ENCODE measurements at regions not wholly inside any gene's neighbourhood (a gene's known extent, or its start where the extent isn't known, plus 50 kb on each side); places are given as distances from the start of the nearest gene placed in this dataset.

GRCh38 chr1:55706397-55706796, 491.2 kb upstream of the USP24 start:
- no peak for DNase-seq (ENCODE audit: low spot score)

DNA sequence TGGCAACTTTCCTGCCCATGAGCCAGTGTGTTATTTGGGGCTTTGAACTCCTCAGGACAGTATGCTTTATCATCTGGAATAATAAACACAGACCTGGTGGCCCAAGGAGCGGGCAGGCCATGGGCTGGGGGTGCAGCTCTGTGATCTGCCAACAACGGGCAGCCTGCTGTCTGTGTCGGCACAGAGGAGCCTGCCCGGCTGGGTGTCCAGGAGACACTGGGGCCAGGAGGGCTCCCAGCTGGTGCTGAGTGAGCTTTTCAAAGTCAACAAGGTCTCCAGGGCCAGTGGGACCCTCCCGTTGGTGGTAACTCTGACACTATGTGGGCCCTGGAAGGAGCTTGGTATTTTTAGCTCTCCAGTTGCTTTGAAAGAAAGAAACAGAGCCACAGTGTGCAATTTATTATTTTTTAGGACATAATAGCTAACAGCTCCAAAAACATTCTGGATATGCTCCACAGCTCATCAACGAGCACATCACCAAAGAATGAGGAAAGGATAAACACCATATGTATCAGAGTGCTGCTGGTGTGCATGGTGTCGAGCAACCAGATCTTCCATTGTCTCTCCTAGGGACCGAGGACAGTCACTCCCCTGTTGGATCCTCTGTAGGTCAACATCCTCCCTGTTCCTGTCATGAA, 488.7 kb upstream of the USP24 start:
- DNase-seq (ENCODE audit: low spot score), result no peak

- DNase-seq (ENCODE audit: low spot score), result no peak
Observed at GRCh38 chr1:55702064-55702463, 486.9 kb upstream of the USP24 start.

DNA sequence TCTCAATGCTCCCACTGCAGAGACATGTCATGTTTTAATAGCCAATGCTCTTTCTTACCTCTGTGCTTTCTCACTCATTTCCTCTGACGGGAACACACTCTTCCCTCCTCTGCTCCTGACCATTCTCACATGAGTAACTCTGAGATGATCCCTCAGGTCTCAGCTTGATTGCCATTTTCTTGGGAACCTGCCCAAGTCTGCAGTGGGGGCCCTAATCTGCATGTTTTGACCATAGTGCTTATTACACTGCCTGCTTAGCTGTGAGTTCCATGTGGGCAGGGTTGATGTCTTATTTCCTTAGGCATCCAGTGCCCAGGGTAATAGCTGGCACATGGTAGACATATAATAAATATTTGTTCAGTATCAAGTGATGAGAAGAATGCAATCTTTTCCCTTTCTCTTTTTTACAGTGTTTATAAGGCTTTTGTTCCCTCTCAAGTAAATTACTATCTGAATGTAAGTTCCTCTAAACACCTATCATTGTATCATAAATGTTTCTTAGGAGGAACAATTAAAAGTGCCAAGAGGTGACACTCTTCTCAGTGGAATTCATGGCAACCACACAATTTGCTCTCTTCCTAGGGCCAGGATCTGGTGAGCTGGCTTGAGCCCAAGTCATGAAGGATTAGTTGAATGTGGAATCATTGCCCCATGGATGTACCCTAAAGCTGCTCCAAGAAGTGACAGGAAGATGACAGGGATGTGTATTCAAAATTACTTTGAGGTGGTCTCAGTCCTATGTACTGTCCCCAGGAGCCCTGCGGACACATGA, 485.4 kb upstream of the USP24 start:
- DNase-seq (ENCODE audit: low spot score), result no peak

- DNase-seq (ENCODE audit: low spot score), result no peak
Observed at GRCh38 chr1:55699228-55699627, 484.1 kb upstream of the USP24 start.

GRCh38 chr1:55697997-55698535, 482.9 kb upstream of the USP24 start:
- no peak for DNase-seq (ENCODE audit: low spot score)

DNA sequence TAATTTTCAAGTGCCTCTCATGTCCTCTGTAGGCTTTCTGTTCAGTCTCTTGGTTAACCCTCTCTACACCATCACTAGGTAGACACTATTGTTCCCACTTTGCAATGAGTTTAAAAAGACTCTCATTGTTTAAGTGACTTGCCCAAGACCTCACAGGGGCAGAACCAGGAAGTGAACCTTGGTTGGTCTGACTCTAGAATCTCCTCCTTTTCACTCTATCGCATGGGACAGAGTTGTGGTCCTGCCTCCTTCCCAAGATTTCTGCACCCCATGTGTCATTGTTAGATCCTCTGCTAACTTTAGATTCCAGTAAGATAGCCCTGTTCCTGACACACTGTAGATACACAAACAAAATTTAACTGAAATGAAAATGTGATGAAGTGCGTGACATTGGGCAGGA, 481.7 kb upstream of the USP24 start:
- no peak for DNase-seq (ENCODE audit: low spot score)

GRCh38 chr1:55696181-55696754, 481.1 kb upstream of the USP24 start:
- DNase-seq (ENCODE audit: low spot score), result no peak

GRCh38 chr1:55695552-55695951, 480.4 kb upstream of the USP24 start:
- DNase-seq (ENCODE audit: low spot score), result no peak

- no peak for DNase-seq (ENCODE audit: low spot score)
Observed at GRCh38 chr1:55695151-55695550, 480.0 kb upstream of the USP24 start.

DNA sequence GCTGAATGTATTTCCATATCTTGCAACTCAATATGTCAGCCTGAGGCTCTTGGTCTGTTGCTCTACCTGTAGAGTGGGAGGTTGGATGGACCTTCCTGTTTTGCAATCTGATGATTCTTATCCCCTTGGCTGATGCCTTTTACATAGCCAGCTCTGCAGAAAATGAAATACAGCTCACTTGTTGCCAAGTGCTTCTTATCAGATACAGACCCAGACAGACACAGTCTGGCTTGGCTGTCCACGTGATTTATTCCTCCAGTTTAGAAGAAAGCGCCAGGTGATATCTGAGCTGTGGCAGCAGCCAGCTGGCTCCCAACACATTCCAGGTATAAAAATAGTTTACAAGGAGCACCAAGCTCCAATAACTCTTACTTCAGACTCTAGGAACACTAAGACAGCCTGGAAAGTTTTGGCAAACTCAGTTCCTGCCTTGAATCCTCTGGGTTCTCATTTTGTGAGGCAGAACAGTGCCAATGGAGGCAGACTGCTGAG, 479.2 kb upstream of the USP24 start:
- DNase-seq (ENCODE audit: low spot score), result no peak

DNA sequence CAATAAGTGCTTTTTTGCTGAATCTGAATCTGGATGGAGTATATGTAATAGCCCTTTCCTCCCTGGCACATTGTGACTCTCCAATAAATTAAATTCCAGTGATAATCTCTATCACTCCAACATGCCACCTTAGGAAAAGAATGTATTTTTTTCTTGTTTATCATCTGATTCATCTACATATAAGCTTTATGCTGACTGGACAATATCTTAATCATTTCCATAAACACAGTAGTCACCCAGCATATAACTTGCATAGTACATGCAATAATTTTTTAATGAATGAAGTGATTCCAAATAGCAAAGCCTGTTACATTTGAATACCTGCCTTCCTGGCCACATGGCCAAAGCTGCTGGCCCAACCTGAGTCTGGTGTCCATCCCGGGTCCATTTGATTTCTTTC, 477.6 kb upstream of the USP24 start:
- no peak for DNase-seq (ENCODE audit: low spot score)

- no peak for DNase-seq (ENCODE audit: low spot score)
Observed at GRCh38 chr1:55690366-55690765, 475.2 kb upstream of the USP24 start.

DNA sequence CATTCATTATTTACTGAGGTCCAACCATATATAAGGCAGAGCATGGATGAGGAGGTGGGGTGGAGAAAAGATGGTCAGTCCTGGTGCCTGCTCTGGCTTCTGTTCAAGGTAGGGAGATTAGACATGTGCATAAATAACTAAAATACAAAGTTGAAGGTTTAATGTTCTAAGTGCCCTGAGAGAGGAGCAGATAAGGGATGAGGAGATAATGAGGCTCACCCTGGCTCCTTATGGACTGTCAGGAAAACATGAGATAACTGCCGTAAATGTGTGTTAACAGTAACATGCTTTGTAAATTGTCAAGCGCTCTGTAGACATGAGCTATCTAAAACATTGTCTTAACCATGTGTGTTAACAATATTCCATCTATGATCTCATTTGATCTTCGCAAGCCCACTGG, 474.6 kb upstream of the USP24 start:
- DNase-seq (ENCODE audit: low spot score), result no peak

GRCh38 chr1:55685560-55685959, 470.4 kb upstream of the USP24 start:
- DNase-seq (ENCODE audit: low spot score), result no peak

DNA sequence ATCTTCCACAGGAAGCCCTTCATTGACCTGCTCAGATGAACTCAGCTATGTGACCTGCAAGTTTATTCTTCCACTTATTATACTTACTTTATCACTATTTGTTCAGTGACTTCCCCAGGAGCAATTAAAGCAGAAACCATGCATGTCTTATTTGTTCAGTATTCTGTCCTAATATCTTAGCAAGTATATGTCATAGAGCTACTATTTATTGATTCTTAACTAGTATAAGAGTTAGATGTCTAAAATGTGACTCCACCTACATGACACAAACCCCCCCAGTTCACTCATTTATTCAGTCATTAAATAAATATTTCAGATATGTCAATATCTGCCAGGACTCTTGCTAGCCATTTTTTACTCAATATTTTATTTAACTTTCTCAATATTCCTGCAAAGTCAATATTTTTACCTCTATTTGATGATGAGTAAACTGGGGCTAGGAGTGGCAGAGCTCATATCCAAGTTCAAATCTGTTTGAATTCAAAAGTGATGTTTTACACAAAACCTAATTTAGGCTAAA, 469.0 kb upstream of the USP24 start:
- DNase-seq (ENCODE audit: low spot score), result no peak

DNA sequence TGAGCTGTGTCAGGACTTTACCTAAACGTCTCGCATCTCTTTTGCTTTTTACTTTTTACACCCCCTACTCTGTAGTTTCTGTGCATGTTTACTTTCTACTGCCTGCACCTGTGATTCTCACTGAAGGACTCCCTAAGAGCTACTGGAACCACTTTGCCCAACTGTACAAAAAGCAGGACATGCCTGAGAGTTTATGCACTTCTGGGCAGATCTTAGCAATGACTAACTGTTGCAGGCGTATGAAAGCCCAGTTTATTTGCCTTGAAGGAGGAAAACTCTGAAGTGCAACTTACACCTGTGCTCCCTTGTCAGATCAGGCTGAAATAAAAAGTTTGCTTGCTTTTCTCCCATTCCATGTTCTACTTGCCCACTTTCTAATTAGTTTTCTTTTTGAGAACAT, 467.0 kb upstream of the USP24 start:
- no peak for DNase-seq (ENCODE audit: low spot score)

- DNase-seq (ENCODE audit: low spot score), result no peak
Observed at GRCh38 chr1:55679971-55680370, 464.8 kb upstream of the USP24 start.

GRCh38 chr1:55673416-55673815, 458.3 kb upstream of the USP24 start:
- no peak for DNase-seq (ENCODE audit: low spot score)

DNA sequence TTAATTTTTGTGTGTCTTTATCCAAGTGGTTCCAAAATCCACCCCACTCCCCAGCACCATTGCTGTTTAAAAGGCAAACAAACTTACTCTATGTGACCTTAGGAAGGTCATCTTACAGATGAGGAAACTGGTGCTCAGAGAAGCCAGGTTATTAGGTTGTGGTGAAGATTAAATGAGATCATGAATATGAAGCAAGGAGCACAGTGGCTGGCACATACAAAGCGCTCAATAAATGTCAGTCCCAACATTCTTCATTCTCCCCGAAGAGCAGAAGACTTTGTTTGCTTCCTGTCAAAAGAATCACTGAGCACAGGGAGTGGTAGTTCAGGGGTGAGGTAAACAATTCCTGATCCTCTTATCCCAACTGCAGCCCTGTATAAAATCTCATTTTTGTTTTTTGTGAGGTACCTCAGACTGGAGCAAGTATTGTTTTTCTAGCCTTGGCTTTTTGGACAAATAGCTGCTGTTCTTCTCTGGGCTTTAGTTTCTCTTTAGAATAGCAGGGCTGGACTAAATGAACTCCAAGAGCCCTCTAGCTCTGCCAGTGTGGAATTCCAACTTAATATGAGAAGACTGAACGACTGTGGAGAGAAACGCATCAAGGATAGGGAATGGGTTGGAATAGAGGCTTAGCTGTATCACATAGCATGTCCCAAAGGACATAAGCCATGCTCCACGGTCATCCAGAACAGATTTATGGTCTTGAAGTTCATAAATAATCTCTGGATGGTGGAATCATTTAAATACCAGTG, 455.3 kb upstream of the USP24 start:
- no peak for DNase-seq (ENCODE audit: low spot score)

DNA sequence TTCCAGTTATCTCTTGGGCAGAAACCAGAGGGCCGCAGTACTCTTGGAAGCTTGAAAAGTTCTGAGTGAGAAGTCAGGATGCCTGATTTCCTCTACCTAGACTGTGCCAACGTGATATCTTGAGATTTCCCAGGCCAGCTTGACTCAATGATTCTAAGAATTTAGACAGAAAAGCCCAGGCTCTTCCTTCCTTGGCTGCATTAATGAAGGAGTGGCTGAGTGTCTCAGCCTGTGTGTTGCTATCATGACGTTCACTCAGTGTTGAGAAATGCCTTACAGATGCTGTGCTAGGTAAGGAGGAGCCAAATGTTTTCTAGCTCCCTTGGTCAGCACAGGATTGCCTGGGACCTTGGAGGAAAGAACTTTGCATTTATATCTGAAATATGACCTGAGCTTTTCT, 454.1 kb upstream of the USP24 start:
- DNase-seq (ENCODE audit: low spot score), result no peak

- no peak for DNase-seq (ENCODE audit: low spot score)
Observed at GRCh38 chr1:55662875-55663274, 447.7 kb upstream of the USP24 start.

All from CD4-positive, alpha-beta T cell treated with Interleukin-15 for 4 hours (primary cell).